Kidney epithelial cell (primary cell): ENCODE measurements at regions not wholly inside any gene's neighbourhood (a gene's known extent, or its start where the extent isn't known, plus 50 kb on each side); places are given as distances from the start of the nearest gene placed in this dataset.

Experiments
- DNase-seq: peaks from one replicate; pipeline ENCODE4 v3.0.0-alpha.2; 2010; ENCODE audit warnings: low read depth
- H3K27me3 ChIP-seq: 2 replicates; pipeline ENCODE4 v1.6.0; 2011; ENCODE audit warnings: low read length; ENCODE audit not compliant: control insufficient read depth, insufficient read depth
- H3K36me3 ChIP-seq: 2 replicates; pipeline ENCODE4 v1.5.1; 2011; ENCODE audit warnings: low read length; ENCODE audit not compliant: control insufficient read depth, insufficient read depth
- H3K4me3 ChIP-seq: 2 replicates; pipeline ENCODE4 v1.5.1; 2011; ENCODE audit warnings: low read depth, mild to moderate bottlenecking, control low read depth, low read length
- TF ChIP-seq, protein P1 (sequence below): IDR thresholded peaks from 2 replicates; pipeline ENCODE4 v1.5.1; 2011; ENCODE audit warnings: mild to moderate bottlenecking, moderate library complexity, low read length, control low read depth, inconsistent platforms; ENCODE audit not compliant: insufficient read depth, poor library complexity, severe bottlenecking

DNA sequence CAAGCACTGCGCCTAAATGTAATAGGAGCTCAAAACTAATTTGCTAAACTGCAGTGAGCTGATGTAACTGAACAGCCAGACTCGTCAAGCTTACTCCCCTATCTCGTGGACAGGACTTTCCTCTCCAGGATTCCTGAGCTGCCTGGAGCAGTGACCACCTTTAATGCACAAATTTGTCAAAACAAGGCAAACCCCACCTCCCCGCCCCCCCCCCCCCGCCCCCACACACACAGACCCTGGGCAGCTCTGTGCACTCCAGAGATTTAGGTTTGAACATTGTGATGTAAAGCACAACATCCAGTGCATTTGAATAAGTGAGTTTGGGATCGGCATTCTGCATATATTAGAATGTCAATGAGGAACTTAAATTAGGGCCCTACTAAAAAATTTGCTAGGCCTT, 77.7 kb upstream of the DHX15 start:
- no peak for DNase-seq
- H3K27me3 ChIP-seq = peaks cover 23% of the 10 kb centered on the region

DNA sequence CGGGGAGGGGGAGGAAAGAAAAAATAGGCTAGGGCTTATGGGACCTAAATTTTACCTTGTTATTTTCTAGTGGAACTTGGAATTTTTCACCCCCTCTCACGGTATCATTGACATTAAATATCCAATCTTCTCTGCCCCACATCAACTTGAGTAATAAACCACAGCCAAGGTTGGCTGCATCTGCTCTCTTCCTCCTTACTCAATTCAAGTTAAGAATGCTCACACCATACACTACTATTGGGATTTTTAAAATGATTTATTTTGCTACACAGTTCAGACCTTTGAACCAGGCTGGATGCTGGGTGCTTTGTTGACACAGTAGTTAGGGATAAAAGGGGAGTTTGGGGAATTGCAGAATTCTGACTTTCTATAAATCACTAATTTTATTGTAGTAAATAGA, 78.2 kb upstream of the DHX15 start:
- TF ChIP-seq, protein P1, sequence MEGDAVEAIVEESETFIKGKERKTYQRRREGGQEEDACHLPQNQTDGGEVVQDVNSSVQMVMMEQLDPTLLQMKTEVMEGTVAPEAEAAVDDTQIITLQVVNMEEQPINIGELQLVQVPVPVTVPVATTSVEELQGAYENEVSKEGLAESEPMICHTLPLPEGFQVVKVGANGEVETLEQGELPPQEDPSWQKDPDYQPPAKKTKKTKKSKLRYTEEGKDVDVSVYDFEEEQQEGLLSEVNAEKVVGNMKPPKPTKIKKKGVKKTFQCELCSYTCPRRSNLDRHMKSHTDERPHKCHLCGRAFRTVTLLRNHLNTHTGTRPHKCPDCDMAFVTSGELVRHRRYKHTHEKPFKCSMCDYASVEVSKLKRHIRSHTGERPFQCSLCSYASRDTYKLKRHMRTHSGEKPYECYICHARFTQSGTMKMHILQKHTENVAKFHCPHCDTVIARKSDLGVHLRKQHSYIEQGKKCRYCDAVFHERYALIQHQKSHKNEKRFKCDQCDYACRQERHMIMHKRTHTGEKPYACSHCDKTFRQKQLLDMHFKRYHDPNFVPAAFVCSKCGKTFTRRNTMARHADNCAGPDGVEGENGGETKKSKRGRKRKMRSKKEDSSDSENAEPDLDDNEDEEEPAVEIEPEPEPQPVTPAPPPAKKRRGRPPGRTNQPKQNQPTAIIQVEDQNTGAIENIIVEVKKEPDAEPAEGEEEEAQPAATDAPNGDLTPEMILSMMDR = no peak
- Histone ChIP-seq H3K36me3 (no peaks in the 10 kb centered on the region), H3K4me3 (no peak overlapping the region), H3K27me3 (peaks cover 23% of the 10 kb centered on the region)
- DNase-seq = no peak

More for the DNA sequence above, 77.7 kb upstream of the DHX15 start:
- H3K36me3 ChIP-seq = no peaks in the 10 kb centered on the region
- no peak overlapping the region for H3K4me3 ChIP-seq
- TF ChIP-seq, protein P1 = no peak

DNA sequence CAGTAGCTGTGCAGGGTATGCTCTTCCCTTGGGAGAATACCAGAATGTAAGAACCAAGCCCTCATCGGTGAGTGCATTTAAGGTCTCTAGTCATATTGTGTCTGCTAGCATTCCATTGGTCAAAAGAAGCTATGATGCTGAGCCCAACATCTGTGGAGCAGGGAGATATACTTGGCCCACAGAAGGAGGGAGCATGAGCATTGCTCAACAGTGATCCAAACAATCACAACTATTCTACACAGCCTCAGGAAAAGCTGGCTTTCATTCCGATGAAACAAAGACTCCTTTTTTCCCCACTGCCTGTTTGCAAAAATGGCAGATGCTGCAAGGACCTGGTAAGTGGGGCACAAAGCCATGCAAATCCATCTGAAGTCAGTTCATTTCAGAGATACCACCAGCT, 80.6 kb upstream of the DHX15 start:
- TF ChIP-seq, protein P1 = no peak
- H3K27me3 ChIP-seq = peaks cover 23% of the 10 kb centered on the region
- no peak overlapping the region for H3K4me3 ChIP-seq
- no peaks in the 10 kb centered on the region for H3K36me3 ChIP-seq
- no peak for DNase-seq

DNA sequence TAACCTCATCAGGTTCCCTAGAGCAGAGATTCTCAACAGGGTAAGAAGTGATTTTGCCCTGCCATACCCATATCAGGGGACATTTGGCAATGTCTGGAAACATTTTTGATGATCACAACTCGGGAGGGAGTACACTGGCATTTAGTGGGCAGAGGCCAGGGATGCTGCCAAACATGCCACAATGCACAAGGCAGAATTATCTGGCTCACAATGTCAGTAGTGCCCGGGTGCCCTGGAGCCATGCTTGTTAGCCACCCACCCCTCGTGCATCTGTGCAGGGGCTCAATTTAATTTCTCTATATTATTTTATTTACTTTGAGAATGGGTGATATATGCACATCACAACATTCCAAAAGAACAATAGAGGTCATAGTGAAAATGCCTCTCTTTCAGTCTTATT, 82.0 kb upstream of the DHX15 start:
- no peak overlapping the region for H3K4me3 ChIP-seq
- peaks cover 19% of the 10 kb centered on the region for H3K27me3 ChIP-seq
- no peak for DNase-seq
- TF ChIP-seq, protein P1 = no peak
- no peaks in the 10 kb centered on the region for H3K36me3 ChIP-seq

- TF ChIP-seq, protein P1 = no peak
- no peak for DNase-seq
- Histone ChIP-seq H3K36me3 (no peaks in the 10 kb centered on the region), H3K27me3 (peaks cover 18% of the 10 kb centered on the region), H3K4me3 (no peak overlapping the region)
Measured at GRCh38 chr4:24666816-24667477, 82.6 kb upstream of the DHX15 start.

DNA sequence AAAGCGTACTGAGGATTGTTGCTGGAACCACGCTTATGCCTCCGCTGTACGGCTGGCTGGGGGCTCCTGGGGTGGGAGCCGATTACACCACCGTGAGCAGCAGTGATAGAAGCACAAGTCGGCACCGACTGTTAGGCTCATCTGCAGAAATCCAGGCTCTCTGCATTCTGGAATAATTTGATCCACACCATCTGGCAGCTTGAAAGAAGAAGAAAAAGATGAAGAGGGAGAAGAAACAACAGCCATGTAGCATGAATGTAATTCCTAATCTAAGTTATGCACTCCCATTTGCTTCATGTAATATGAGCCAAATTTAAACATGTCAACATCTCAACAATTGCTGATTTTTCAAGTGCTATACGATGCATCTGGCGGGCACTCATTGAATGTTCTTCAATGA, 84.6 kb upstream of the DHX15 start:
- DNase-seq = no peak
- no peak overlapping the region for H3K4me3 ChIP-seq
- peaks cover 15% of the 10 kb centered on the region for H3K27me3 ChIP-seq
- TF ChIP-seq, protein P1 = no peak
- no peaks in the 10 kb centered on the region for H3K36me3 ChIP-seq
